Uterus (tissue), 2 donors: ENCODE measurements at regions not wholly inside any gene's neighbourhood (a gene's known extent, or its start where the extent isn't known, plus 50 kb on each side); places are given as distances from the start of the nearest gene placed in this dataset.

Experiments used
- POLR2A ChIP-seq, 2 donors: fragments of 450-650 bp; IDR thresholded peaks; one replicate each; pipeline ENCODE4 v1.6.1; 2016; ENCODE audit warnings: antibody characterized with exemption in 2 of 2, mild to moderate bottlenecking in 1 of 2, moderate library complexity in 1 of 2
- TF ChIP-seq, protein P1 (sequence below), 4 experiments: fragments of 200-600 bp in 2 of 4; fragments of 450-650 bp in 2 of 4; sonication (generic) in 2 of 4; IDR thresholded peaks; one replicate each; pipeline ENCODE4 v1.5.1; 2016 to 2019; ENCODE audit warnings: antibody characterized with exemption in 4 of 4, mild to moderate bottlenecking in 2 of 4, moderate library complexity in 1 of 4

DNA sequence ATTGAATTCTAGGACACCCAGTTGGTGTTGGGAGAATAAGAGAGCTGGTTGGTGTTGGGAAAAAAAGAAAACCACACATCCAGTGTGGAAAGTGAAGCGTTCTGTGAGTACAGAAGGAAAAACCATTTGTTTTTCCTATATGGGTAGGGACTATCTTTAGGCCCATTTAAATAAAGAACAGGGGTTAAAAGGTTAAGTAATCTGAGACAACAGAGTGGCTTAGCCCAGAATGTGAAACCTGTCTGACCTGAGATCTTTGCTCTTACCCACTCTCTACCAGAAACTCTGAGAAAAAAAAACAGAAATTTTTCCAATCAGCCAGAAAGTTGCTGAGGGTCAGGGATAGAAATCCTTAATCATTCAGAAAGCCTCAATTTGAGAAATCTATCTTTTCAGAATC lies 59.8 kb upstream of the LRRC55 start:
- TF ChIP-seq, protein P1, sequence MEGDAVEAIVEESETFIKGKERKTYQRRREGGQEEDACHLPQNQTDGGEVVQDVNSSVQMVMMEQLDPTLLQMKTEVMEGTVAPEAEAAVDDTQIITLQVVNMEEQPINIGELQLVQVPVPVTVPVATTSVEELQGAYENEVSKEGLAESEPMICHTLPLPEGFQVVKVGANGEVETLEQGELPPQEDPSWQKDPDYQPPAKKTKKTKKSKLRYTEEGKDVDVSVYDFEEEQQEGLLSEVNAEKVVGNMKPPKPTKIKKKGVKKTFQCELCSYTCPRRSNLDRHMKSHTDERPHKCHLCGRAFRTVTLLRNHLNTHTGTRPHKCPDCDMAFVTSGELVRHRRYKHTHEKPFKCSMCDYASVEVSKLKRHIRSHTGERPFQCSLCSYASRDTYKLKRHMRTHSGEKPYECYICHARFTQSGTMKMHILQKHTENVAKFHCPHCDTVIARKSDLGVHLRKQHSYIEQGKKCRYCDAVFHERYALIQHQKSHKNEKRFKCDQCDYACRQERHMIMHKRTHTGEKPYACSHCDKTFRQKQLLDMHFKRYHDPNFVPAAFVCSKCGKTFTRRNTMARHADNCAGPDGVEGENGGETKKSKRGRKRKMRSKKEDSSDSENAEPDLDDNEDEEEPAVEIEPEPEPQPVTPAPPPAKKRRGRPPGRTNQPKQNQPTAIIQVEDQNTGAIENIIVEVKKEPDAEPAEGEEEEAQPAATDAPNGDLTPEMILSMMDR (IDR thresholded peaks at IDR 0.05), result no peak
- no peak for TF ChIP-seq POLR2A (IDR thresholded peaks at IDR 0.05)
